ENCODE measurements at regions not wholly inside any gene's neighbourhood (a gene's known extent, or its start where the extent isn't known, plus 50 kb on each side); places are given as distances from the start of the nearest gene placed in this dataset.

DNA sequence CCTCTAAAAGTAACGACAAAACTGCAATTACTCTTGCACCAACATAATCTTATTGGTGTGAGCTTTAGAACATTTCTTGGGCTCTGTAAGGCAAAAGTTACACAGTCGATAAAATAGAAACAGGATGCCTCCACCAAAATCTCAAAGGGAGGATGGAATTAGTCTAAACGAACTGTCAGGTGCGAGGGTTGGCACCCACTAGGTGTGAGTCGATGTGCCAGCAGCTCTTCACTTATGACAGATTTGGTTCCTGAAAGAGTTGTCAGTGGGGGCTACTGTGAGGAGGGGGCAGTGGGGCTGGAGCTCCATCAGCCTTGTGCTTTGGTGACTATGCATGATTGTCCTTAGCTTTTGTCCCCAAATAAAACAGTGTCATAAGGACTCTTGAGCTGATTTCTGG lies 422.9 kb downstream of the TMEM114 start:
- WGBS, 4 donors = 78 to 83% (median 82%) methylated on average over 5 of the region's 5 CpGs
- DNase-seq = no peak
- intact Hi-C loops (cut with DNase I) = no loop called here
- Histone ChIP-seq H3K27me3 (no peaks in the 10 kb centered on the region), H3K27ac (no peak overlapping the region), H3K4me3 (no peak overlapping the region), H3K36me3 (replicated peaks in 1 of 2) (no peaks in the 10 kb centered on the region), H3K4me1 (replicated peaks in 1 of 2) (no peaks in the 10 kb centered on the region), H3K9me3 (replicated peaks in 1 of 3) (no peaks in the 10 kb centered on the region)
- TF ChIP-seq, protein P1, sequence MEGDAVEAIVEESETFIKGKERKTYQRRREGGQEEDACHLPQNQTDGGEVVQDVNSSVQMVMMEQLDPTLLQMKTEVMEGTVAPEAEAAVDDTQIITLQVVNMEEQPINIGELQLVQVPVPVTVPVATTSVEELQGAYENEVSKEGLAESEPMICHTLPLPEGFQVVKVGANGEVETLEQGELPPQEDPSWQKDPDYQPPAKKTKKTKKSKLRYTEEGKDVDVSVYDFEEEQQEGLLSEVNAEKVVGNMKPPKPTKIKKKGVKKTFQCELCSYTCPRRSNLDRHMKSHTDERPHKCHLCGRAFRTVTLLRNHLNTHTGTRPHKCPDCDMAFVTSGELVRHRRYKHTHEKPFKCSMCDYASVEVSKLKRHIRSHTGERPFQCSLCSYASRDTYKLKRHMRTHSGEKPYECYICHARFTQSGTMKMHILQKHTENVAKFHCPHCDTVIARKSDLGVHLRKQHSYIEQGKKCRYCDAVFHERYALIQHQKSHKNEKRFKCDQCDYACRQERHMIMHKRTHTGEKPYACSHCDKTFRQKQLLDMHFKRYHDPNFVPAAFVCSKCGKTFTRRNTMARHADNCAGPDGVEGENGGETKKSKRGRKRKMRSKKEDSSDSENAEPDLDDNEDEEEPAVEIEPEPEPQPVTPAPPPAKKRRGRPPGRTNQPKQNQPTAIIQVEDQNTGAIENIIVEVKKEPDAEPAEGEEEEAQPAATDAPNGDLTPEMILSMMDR (IDR thresholded peaks at IDR 0.05) = no peak
- TF ChIP-seq POLR2A (IDR thresholded peaks at IDR 0.05) = no peak

DNA sequence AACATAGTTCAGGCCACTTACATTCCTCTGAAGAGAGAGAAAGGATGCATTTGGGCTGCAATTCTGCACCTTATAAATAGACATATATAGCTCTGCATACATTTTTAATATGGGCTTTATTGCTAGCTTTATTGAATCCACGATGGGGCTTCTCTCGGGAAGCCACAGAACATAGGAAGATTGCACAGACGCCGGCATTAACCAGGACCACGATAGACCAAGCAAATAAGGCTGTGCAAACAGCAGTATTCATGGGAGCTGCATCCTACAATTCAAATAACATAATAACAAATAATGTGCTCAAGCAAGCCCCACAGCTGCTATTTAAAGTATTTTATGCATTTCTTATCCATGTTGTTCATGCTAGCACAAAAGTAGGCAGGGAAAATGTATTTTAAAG lies 432.3 kb downstream of the TMEM114 start:
- 79 to 84% (median 80%) methylated on average over 5 of the region's 5 CpGs for WGBS, 4 donors
- no peak overlapping the region for H3K4me3 ChIP-seq
- H3K9me3 ChIP-seq (replicated peaks in 1 of 3) = no peaks in the 10 kb centered on the region
- no peaks in the 10 kb centered on the region for H3K27me3 ChIP-seq
- intact Hi-C loops (cut with DNase I) = no loop called here
- TF ChIP-seq, protein P1 (IDR thresholded peaks at IDR 0.05) = no peak
- TF ChIP-seq POLR2A (IDR thresholded peaks at IDR 0.05) = no peak
- no peak overlapping the region for H3K27ac ChIP-seq
- H3K36me3 ChIP-seq (replicated peaks in 1 of 2) = no peaks in the 10 kb centered on the region
- H3K4me1 ChIP-seq (replicated peaks in 1 of 2) = no peaks in the 10 kb centered on the region
- no peak for DNase-seq

DNA sequence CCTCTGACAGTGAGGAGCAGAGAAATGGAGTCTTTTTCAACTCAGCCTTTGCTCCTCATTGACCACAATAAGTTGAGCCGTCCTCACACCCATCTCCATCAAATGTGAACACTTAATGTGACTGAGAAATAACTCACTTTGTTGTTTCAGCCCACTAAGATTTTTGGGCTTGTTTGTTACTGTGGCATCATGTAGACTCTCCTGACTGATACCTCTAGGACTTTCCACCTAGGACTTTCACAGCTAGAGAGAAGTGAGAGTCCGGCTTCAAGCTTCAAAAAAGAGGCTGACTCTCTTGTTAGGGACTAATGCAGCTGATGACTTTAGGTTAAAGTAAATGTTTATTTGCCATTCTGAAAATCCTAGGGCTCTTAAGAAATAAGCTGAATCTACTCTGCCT lies 435.0 kb downstream of the TMEM114 start:
- intact Hi-C loops (cut with DNase I) = no loop called here
- Histone ChIP-seq H3K36me3 (replicated peaks in 1 of 2) (no peaks in the 10 kb centered on the region), H3K4me1 (replicated peaks in 1 of 2) (no peaks in the 10 kb centered on the region), H3K27ac (no peak overlapping the region), H3K9me3 (replicated peaks in 1 of 3) (no peaks in the 10 kb centered on the region), H3K27me3 (no peaks in the 10 kb centered on the region), H3K4me3 (no peak overlapping the region)
- 36 to 83% (median 46%) methylated on average over 2 of the region's 2 CpGs for WGBS, 4 donors
- no peak for TF ChIP-seq POLR2A (IDR thresholded peaks at IDR 0.05)
- TF ChIP-seq, protein P1 (IDR thresholded peaks at IDR 0.05) = no peak
- no peak for DNase-seq

DNA sequence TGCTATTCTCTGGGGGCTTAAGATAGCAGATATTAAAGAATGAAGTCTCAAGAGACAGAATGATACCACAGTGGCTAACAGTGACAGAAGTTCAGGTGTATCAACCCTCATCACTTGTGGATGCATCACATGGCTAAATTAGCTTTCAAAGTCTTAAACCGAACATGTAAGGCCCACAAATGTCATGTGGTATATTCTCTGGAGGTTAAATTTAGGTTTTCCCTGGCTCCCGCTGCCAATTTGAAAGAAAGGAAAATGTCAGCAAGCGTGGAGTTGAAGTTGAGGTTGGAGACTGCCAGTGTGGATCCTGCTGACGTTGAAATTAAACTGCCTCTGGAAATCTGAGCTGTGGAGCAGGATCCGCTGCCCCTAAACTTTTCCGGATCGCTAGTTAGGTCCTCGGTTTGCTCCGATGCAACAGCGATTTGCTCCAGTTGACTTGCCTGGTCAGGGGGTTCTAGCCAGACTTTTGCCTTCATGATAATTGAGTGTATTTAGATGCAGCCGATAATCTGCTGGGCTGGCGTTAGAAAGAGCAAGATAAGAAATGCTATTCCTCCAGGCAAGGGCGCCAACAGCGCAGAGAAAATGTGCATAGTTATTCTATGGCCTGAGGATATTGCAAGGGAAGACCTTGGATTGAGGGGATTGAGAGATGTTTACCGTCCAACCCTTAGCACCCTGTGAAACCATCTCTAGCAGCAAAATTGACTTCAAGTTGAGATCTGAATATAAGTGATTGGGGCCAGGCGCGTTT lies 443.9 kb downstream of the TMEM114 start:
- WGBS, 4 donors = 74 to 81% (median 77%) methylated on average over 17 of the region's 17 CpGs
- no peaks in the 10 kb centered on the region for H3K27me3 ChIP-seq
- intact Hi-C loops (cut with DNase I) = no loop called here
- H3K4me1 ChIP-seq (replicated peaks in 1 of 2) = no peaks in the 10 kb centered on the region
- no peak overlapping the region for H3K27ac ChIP-seq
- TF ChIP-seq POLR2A (IDR thresholded peaks at IDR 0.05) = no peak
- TF ChIP-seq, protein P1 (IDR thresholded peaks at IDR 0.05) = no peak
- no peaks in the 10 kb centered on the region for H3K36me3 ChIP-seq (replicated peaks in 1 of 2)
- no peaks in the 10 kb centered on the region for H3K9me3 ChIP-seq (replicated peaks in 1 of 3)
- no peak for DNase-seq
- H3K4me3 ChIP-seq = no peak overlapping the region

Data from adrenal gland (tissue), 9 donors.